H9 (cell line): ENCODE measurements at regions not wholly inside any gene's neighbourhood (a gene's known extent, or its start where the extent isn't known, plus 50 kb on each side); places are given as distances from the start of the nearest gene placed in this dataset.

ENCODE experiments used
- DNase-seq: peaks from one replicate; pipeline ENCODE4 v3.0.0-alpha.2; 2017
- H2AFZ ChIP-seq: one replicate; pipeline ENCODE4 v1.6.1; 2013; ENCODE audit warnings: mild to moderate bottlenecking, low read length, control low read depth, moderate library complexity
- H2AK5ac ChIP-seq: 2 replicates; pipeline ENCODE4 v1.6.1; 2013; ENCODE audit warnings: low read length, control low read depth, mixed read lengths; ENCODE audit not compliant: insufficient read length
- H2BK120ac ChIP-seq: one replicate; pipeline ENCODE4 v1.6.1; 2013; ENCODE audit warnings: low read depth, mild to moderate bottlenecking, low read length, control low read depth, inconsistent platforms; ENCODE audit not compliant: poor library complexity, severe bottlenecking
- H2BK12ac ChIP-seq: 2 replicates; pipeline ENCODE4 v1.6.1; 2013; ENCODE audit warnings: low read length, control low read depth, mixed read lengths, low read depth; ENCODE audit not compliant: insufficient read length
- H2BK15ac ChIP-seq: 2 replicates; pipeline ENCODE4 v1.6.1; 2013; ENCODE audit warnings: low read depth, low read length, control low read depth
- H2BK20ac ChIP-seq: one replicate; pipeline ENCODE4 v1.6.1; 2013; ENCODE audit warnings: low read depth, mild to moderate bottlenecking, low read length, control low read depth, inconsistent platforms; ENCODE audit not compliant: poor library complexity, severe bottlenecking
- H2BK5ac ChIP-seq: 2 replicates; pipeline ENCODE4 v1.6.1; 2013; ENCODE audit warnings: low read length, control low read depth, mixed read lengths; ENCODE audit not compliant: insufficient read length
- H3K14ac ChIP-seq: 2 replicates; pipeline ENCODE4 v1.6.1; 2013; ENCODE audit warnings: low read length, control low read depth; ENCODE audit not compliant: insufficient read depth
- H3K18ac ChIP-seq: 2 replicates; pipeline ENCODE4 v1.6.1; 2013; ENCODE audit warnings: low read depth, mild to moderate bottlenecking, mixed read lengths, low read length, control low read depth; ENCODE audit not compliant: insufficient read length
- H3K23ac ChIP-seq: 2 replicates; pipeline ENCODE4 v1.6.1; 2013; ENCODE audit warnings: low read length, control low read depth, mixed read lengths, low read depth; ENCODE audit not compliant: insufficient read length
- H3K23me2 ChIP-seq: 2 replicates; pipeline ENCODE4 v1.6.1; 2013; ENCODE audit warnings: low read depth, mild to moderate bottlenecking, mixed read lengths, low read length, control low read depth; ENCODE audit not compliant: insufficient read length, poor library complexity, severe bottlenecking
- H3K27ac ChIP-seq: 2 replicates; pipeline ENCODE4 v1.5.1; 2013; ENCODE audit warnings: low read length, control low read depth, mixed read lengths, low read depth; ENCODE audit not compliant: insufficient read length
- H3K27me3 ChIP-seq: 2 replicates; pipeline ENCODE4 v1.6.1; 2013; ENCODE audit warnings: low read length, control low read depth, inconsistent platforms; ENCODE audit not compliant: insufficient read depth
- H3K4ac ChIP-seq: 2 replicates; pipeline ENCODE4 v1.6.1; 2013; ENCODE audit warnings: low read depth, mild to moderate bottlenecking, control low read depth, inconsistent platforms, low read length, moderate library complexity
- H3K4me1 ChIP-seq: 2 replicates; pipeline ENCODE4 v1.6.1; 2013; ENCODE audit warnings: low read length, control low read depth, inconsistent platforms; ENCODE audit not compliant: insufficient read depth
- H3K4me2 ChIP-seq: 2 replicates; pipeline ENCODE4 v1.6.1; 2013; ENCODE audit warnings: low read length, control low read depth, mixed read lengths; ENCODE audit not compliant: insufficient read length, insufficient read depth
- H3K56ac ChIP-seq: 2 replicates; pipeline ENCODE4 v1.6.1; 2013; ENCODE audit warnings: low read depth, mild to moderate bottlenecking, mixed read lengths, low read length, control low read depth; ENCODE audit not compliant: insufficient read length
- H3K79me1 ChIP-seq: 2 replicates; pipeline ENCODE4 v1.6.1; 2013; ENCODE audit warnings: low read depth, mild to moderate bottlenecking, moderate library complexity, low read length, control low read depth, inconsistent platforms; ENCODE audit not compliant: insufficient read depth, poor library complexity, severe bottlenecking
- H3K79me2 ChIP-seq: 2 replicates; pipeline ENCODE4 v1.6.1; 2013; ENCODE audit warnings: low read length, control low read depth, inconsistent platforms; ENCODE audit not compliant: insufficient read depth
- H3K9ac ChIP-seq: 2 replicates; pipeline ENCODE4 v1.6.1; 2013; ENCODE audit warnings: low read length, control low read depth, mixed read lengths; ENCODE audit not compliant: insufficient read length; ENCODE audit errors: extremely low read depth
- H3K9me3 ChIP-seq: one replicate; pipeline ENCODE4 v1.6.1; 2013; ENCODE audit warnings: low read depth, low read length, inconsistent platforms; ENCODE audit not compliant: control insufficient read depth
- H3T11ph ChIP-seq: one replicate; pipeline ENCODE4 v1.6.1; 2013; ENCODE audit warnings: mild to moderate bottlenecking, low read length, control low read depth, inconsistent platforms
- H4K20me1 ChIP-seq: one replicate; pipeline ENCODE4 v1.6.1; 2013; ENCODE audit not compliant: control insufficient read depth, insufficient read length, insufficient read depth
- H4K5ac ChIP-seq: 2 replicates; pipeline ENCODE4 v1.6.1; 2013; ENCODE audit warnings: low read depth, mild to moderate bottlenecking, mixed read lengths, low read length, control low read depth; ENCODE audit not compliant: insufficient read length
- H4K8ac ChIP-seq: replicated peaks from 2 replicates; pipeline ENCODE4 v1.6.1; 2013; ENCODE audit warnings: low read length, control low read depth, mixed read lengths, low read depth; ENCODE audit not compliant: insufficient read length
- H4K91ac ChIP-seq: 2 replicates; pipeline ENCODE4 v1.6.1; 2013; ENCODE audit warnings: low read depth, mild to moderate bottlenecking, moderate library complexity, mixed read lengths, low read length, control low read depth; ENCODE audit not compliant: insufficient read length
- H3K27ac Mint-ChIP-seq, 3 experiments: 2 replicates in 2 of 3; 3 replicates in 1 of 3; pipeline ENCODE4 v1.8.0; 2020 to 2021; ENCODE audit warnings: mixed read lengths in 3 of 3, mild to moderate bottlenecking in 1 of 3, moderate library complexity in 1 of 3
- H3K27me3 Mint-ChIP-seq: 2 replicates; pipeline ENCODE4 v1.8.0; 2021; ENCODE audit warnings: low read depth, mild to moderate bottlenecking, moderate library complexity, mixed read lengths
- H3K36me3 Mint-ChIP-seq, 3 experiments: 2 replicates in 2 of 3; 3 replicates in 1 of 3; pipeline ENCODE4 v1.8.0; 2020 to 2021; ENCODE audit warnings: low read depth in 3 of 3, mixed read lengths in 3 of 3; ENCODE audit not compliant: insufficient read depth in 1 of 3
- H3K4me1 Mint-ChIP-seq, 2 experiments: 2 replicates each; pipeline ENCODE4 v1.8.0; 2020; ENCODE audit warnings: mixed read lengths in 2 of 2
- H3K4me3 Mint-ChIP-seq, 2 experiments: 2 replicates in 1 of 2; 3 replicates in 1 of 2; pipeline ENCODE4 v1.8.0; 2020 to 2021; ENCODE audit warnings: mild to moderate bottlenecking in 2 of 2, mixed read lengths in 2 of 2, moderate library complexity in 1 of 2
- H3K9me3 Mint-ChIP-seq, 2 experiments: 2 replicates in 1 of 2; 3 replicates in 1 of 2; pipeline ENCODE4 v1.8.0; 2020; ENCODE audit warnings: mild to moderate bottlenecking in 2 of 2, mixed read lengths in 2 of 2, moderate library complexity in 1 of 2
- WGBS: extraction: QIAGEN DNeasy Blood & Tissue Kit; methylation state at CpG from one replicate; pipeline ENCODE4 v1.1.7; 2013; ENCODE audit warnings: missing lambda C conversion rate, low lambda C conversion rate, mixed read lengths; ENCODE audit not compliant: insufficient read length; ENCODE audit errors: extremely low coverage; 5-methylcytosine and 5-hydroxymethylcytosine counted together
- TF ChIP-seq, protein P1 (sequence below): fragments of 200-600 bp; sonication (generic); conservative IDR thresholded peaks from 3 replicates; pipeline ENCODE4 v1.8.0; 2021; ENCODE audit warnings: antibody characterized with exemption, mild to moderate bottlenecking

DNA sequence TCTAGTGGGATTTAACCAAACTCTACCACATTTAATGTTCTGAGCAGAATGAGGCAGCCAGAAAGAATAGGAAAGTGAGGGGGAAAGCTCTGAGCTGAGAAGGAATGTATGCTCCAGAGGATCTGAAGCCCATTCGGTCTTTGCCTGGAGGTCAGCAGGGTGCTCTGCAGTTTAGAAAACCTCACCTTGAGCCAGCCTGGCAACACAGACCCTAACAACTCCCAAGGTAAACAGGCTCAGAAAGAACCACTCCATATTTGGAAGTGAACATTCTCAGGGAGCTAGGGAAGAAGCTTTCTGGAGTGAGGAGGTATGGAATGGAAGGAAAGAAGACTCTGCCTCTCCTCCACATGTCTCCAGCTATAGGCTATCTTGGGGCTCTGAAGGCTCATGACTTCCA, 398.8 kb downstream of the SEC16B start:
- H3K4me1 Mint-ChIP-seq = peaks cover 3 to 4% of the 10 kb centered on the region in 2 experiments; a peak in 2 of 4 replicates
- Histone ChIP-seq H3T11ph (peak overlapping the region; percentile 77), H3K56ac (no peak overlapping the region), H3K27ac (no peak overlapping the region), H3K79me1 (no peaks in the 10 kb centered on the region), H3K23ac (no peak overlapping the region), H4K5ac (no peak overlapping the region), H3K9ac (no peak overlapping the region), H3K23me2 (no peaks in the 10 kb centered on the region), H3K18ac (peak overlapping the region; percentile 67), H3K4me1 (no peaks in the 10 kb centered on the region), H3K27me3 (no peaks in the 10 kb centered on the region), H2BK12ac (no peak overlapping the region), H4K8ac (no peak overlapping the region), H2BK120ac (no peak overlapping the region), H2BK20ac (no peak overlapping the region), H2BK15ac (no peak overlapping the region), H2AFZ (no peak overlapping the region), H3K79me2 (no peaks in the 10 kb centered on the region), H3K9me3 (no peaks in the 10 kb centered on the region), H4K91ac (no peak overlapping the region), H3K4me2 (no peak overlapping the region), H3K14ac (peak overlapping the region; percentile 45; the same call in 1 of the 2 replicates), H2AK5ac (no peak overlapping the region), H2BK5ac (no peak overlapping the region), H4K20me1 (no peaks in the 10 kb centered on the region), H3K4ac (no peak overlapping the region; the same call in 1 of the 2 replicates)
- H3K4me3 Mint-ChIP-seq = no peak overlapping the region
- DNase-seq = no peak
- H3K27me3 Mint-ChIP-seq = no peaks in the 10 kb centered on the region
- TF ChIP-seq, protein P1, sequence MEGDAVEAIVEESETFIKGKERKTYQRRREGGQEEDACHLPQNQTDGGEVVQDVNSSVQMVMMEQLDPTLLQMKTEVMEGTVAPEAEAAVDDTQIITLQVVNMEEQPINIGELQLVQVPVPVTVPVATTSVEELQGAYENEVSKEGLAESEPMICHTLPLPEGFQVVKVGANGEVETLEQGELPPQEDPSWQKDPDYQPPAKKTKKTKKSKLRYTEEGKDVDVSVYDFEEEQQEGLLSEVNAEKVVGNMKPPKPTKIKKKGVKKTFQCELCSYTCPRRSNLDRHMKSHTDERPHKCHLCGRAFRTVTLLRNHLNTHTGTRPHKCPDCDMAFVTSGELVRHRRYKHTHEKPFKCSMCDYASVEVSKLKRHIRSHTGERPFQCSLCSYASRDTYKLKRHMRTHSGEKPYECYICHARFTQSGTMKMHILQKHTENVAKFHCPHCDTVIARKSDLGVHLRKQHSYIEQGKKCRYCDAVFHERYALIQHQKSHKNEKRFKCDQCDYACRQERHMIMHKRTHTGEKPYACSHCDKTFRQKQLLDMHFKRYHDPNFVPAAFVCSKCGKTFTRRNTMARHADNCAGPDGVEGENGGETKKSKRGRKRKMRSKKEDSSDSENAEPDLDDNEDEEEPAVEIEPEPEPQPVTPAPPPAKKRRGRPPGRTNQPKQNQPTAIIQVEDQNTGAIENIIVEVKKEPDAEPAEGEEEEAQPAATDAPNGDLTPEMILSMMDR = no peak
- WGBS = no CpG with 5 or more reads among the region's 1 CpG
- no peaks in the 10 kb centered on the region for H3K9me3 Mint-ChIP-seq
- H3K27ac Mint-ChIP-seq = no peak overlapping the region; a peak in 1 of 7 replicates
- no peaks in the 10 kb centered on the region for H3K36me3 Mint-ChIP-seq
